ENCODE measurements at regions not wholly inside any gene's neighbourhood (a gene's known extent, or its start where the extent isn't known, plus 50 kb on each side); places are given as distances from the start of the nearest gene placed in this dataset.
A peak's percentile ranks its signal among the peaks of the same experiment; 100 is the strongest.
"Not testable (repeated sequence)": the region's sequence is repeated elsewhere in the genome, so short reads cannot be mapped to it uniquely, and the experiment has no call there.

GRCh38 chr4:159736411-159736810, 633.5 kb downstream of the RAPGEF2 start:
- no peak for DNase-seq (ENCODE audit: low read depth)

DNA sequence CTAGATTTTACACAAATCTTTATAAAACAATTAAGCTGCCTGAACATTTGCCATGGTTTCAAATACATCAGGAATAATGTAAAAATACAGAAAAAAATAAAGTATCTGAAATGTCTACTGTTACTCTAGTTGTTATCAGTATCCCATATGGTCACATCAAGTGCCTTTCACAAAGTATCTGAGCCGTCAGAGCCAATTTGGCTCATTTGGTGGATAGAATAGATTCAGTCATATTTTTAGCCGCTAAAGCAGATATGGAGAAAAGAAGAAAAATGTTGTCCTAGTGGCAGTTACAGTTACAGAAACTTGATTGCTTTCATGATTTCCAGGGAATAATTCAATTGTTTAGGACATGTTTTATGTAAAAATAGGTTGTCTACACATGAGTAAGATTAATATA, 641.1 kb downstream of the RAPGEF2 start:
- DNase-seq (ENCODE audit: low read depth), result no peak

DNA sequence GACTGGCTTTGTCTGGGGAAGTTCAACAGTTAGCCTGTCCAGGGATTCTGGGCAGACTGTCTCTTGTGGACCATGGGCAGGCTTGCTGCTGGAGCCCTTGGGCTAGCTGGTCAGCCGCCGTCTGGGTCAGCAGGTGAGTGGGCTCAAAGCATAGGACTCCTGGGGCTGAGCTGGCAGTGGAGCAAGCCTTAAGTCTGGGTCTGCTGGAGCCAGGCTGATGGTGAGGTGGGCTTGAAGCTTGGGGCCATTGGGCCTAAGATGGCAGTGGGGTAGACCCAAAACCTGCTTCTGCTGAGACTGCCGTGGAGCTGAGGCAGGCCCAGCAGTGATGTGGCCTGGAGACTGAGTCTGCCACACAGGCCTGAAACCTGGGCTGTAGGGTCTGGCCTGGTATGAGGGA, 645.1 kb downstream of the RAPGEF2 start:
- no peak for DNase-seq (ENCODE audit: low read depth)

- no peak for DNase-seq (ENCODE audit: low read depth)
Measured at GRCh38 chr4:159748834-159749444, 646.1 kb downstream of the RAPGEF2 start.

- DNase-seq (ENCODE audit: low read depth), result no peak
Measured at GRCh38 chr4:159757499-159757898, 654.6 kb downstream of the RAPGEF2 start.

- no peak for DNase-seq (ENCODE audit: low read depth)
Measured at GRCh38 chr4:159758061-159758460, 655.2 kb downstream of the RAPGEF2 start.

GRCh38 chr4:159762672-159763071, 659.8 kb downstream of the RAPGEF2 start:
- no peak for DNase-seq (ENCODE audit: low read depth)

DNA sequence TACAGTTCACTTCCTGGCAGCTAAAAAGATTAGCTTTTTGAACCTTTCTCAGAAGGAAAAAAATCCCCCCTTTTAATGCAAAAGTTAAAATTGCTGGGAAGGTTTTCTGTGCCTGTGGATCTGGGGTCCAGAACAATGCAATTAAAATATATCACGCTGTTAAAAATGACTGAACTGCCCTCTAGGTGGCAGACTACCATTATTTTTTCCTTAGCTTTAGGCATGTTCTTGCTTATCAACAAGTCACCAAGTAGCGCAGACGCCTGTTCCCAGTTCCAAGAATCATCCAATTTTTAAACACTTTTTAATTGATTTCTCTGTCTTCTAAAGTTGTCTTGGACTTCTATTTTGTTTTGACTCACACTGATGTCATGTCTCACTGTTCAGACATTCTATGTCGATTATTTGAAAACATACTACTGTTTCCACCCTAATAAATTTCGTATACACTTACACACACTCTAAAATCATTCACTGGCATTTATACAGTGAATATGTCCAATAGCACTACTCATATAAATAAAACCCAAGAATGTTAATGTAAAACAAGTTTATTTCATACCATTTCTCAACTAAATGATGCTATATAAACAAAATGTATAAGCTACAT, 661.6 kb downstream of the RAPGEF2 start:
- peak; percentile 58 for DNase-seq (ENCODE audit: low read depth)

DNA sequence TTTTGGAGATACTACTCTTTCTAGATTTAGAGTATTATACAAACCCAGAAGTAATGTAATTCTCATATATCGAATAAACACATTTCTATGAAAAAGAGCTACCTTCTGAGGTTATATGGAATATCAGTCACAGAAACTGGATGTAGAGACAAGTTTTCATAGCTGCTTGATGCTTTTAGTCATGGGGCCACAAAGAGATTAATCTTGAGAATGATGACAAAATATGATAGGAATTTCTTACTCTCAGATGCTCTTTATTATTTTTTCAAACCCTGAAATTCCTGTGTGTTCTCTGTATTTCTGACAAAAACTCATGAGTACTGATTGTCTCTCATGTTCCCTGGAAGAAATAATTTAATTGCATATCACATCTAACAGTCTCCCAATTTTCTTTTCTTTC, 662.5 kb downstream of the RAPGEF2 start:
- peak; percentile 20 for DNase-seq (ENCODE audit: low read depth)

GRCh38 chr4:159766241-159766640, 663.4 kb downstream of the RAPGEF2 start:
- DNase-seq (ENCODE audit: low read depth), result no peak

DNA sequence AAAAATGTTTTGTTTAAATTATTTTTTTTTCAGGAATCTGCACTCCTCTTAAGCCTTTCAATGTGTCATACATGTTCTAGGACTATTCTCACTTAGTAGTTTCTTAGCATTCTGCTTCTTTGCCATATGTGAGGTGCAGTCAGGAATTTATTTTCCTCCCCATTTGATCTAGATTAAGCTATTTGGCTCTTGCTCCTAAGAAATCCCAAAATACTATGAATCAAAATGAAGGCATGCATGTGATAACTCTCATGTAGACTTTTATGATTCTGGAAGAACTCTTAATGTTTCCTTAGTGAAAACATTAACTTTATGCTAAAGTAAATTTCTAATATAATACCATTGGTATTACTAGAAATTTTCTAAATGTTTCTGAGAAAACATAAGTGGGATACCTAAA, 664.5 kb downstream of the RAPGEF2 start:
- no peak for DNase-seq (ENCODE audit: low read depth)

GRCh38 chr4:159768016-159768415, 665.1 kb downstream of the RAPGEF2 start:
- DNase-seq (ENCODE audit: low read depth), result peak; percentile 53

DNA sequence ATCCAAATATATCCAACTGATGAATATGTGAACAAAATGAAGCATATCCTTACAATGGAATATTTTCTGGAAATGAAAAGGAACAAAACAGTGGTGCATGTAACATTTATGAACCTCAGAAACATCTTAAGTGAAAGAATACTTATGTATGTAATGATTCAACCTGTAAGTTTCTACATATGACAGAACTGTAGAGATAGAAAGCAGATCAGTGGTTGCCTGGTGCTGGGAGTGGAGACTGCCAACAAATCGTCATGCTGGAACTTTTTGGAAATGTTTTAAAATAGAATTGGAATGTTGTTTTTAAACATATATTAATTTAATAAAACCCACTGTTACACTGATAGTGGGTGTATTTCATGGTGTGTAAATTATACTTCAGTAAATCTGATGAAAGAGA, 667.5 kb downstream of the RAPGEF2 start:
- no peak for DNase-seq (ENCODE audit: low read depth)

GRCh38 chr4:159770969-159771368, 668.1 kb downstream of the RAPGEF2 start:
- no peak for DNase-seq (ENCODE audit: low read depth)

DNA sequence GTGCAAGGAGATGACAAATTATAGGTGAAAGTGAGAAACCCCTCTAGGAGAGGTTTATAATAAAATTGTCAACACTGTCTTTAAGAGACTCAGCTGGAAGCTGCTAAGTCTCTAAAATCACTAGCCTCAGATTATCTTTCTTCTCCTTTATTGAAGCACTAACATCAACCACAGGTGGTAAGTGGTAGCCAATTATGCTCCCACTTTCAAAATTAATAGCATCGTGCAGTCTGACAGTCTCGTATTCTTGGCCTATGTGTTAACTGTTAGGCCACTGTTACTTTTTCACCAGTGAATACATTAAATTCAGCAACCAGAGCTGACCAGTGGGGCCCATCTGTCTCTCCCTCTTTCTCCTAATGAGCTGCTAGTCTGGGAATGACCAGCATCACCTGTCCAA, 674.1 kb downstream of the RAPGEF2 start:
- no peak for DNase-seq (ENCODE audit: low read depth)

DNA sequence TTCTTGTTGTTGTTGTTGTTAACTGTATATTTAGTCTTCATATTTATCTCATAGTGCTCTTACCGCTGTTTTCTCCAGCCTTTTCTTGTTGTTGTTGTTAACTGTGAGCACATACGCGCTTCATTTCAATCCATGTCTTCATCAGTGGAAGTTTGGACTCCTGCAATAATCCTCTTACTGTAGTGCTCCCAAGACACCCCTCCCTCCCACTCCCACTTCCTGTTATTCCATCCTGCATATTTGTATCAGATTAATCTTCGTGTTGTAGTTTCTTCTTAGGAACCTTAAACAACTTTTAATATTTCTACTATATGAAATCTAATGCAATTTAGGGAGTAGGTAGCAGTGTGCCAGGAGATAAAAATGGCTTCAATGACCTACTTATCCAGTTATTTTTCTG, 674.8 kb downstream of the RAPGEF2 start:
- DNase-seq (ENCODE audit: low read depth), result no peak

- DNase-seq (ENCODE audit: low read depth), result no peak
Measured at GRCh38 chr4:159778298-159778697, 675.4 kb downstream of the RAPGEF2 start.

DNA sequence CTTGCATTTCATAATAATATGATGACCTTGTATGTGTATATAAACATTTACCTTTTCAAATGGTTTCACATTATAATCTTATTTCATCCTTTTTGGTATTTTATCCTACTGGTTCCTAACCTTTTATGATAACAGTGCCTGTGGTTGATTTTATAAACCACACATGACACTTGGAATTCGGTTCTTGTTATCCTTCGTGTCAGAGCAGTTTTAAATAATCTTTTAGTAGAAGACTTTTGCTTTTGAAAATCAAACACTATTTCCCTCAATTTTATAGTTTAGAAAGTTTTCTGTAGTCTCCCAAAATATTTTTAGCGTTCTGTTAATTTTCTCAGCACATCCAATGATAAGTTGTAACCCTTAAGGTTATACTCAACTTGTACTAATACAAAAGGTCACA, 676.8 kb downstream of the RAPGEF2 start:
- peak; percentile 9 for DNase-seq (ENCODE audit: low read depth)

- DNase-seq (ENCODE audit: low read depth), result no peak
Measured at GRCh38 chr4:159780196-159780922, 677.5 kb downstream of the RAPGEF2 start.

DNA sequence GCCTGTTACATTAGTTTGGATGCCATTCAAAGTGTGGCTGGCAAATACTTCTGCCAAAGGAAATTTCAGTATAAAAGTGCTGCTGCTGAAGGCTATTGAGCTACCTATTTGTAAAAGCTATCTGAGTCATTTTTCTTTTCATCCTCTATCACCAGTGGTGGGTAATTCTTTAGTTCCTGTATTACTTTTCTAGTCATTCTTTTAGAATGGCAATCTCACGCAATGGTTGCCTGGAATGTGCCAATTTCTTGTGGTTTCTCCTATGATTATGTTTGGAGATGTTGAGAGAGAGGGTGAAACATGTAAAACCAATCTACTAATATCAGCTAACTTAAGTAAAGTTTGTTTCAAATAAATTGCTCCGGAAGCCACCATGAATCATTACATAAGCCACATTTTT, 685.0 kb downstream of the RAPGEF2 start:
- peak; percentile 83 for DNase-seq (ENCODE audit: low read depth)

DNA sequence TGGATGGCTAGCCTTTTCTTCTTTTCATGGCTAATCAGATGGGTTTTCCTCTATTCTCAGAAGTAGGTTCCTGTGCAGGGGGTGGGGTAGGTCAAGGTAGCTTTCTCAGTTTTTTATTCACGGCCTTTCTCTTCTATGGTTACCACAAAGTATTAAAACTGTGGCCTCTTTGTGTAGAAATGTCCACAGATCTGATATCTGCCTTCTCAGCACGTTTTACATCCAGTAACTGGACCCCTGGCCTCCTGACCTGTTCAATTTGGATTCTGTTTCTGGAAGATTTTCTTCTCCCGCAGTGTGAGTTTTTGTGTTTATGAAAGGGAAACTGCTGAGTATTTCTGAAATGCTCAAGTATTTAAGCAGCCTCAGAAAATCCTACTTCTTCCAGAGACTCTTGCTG, 688.5 kb downstream of the RAPGEF2 start:
- no peak for DNase-seq (ENCODE audit: low read depth)

DNA sequence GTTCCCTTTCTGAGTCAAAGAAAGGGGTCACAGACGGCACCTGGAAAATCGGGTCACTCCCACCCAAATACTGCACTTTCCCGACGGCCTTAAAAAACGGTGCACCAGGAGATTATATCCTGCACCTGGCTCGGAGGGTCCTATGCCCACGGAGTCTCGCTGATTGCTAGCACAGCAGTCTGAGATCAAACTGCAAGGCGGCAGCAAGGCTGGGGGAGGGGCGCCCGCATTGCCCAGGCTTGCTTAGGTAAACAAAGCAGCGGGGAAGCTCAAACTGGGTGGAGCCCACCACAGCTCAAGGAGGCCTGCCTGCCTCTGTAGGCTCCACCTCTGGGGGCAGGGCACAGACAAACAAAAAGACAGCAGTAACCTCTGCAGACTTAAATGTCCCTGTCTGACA, 701.7 kb downstream of the RAPGEF2 start:
- DNase-seq (ENCODE audit: low read depth), result not testable (repeated sequence)

DNA sequence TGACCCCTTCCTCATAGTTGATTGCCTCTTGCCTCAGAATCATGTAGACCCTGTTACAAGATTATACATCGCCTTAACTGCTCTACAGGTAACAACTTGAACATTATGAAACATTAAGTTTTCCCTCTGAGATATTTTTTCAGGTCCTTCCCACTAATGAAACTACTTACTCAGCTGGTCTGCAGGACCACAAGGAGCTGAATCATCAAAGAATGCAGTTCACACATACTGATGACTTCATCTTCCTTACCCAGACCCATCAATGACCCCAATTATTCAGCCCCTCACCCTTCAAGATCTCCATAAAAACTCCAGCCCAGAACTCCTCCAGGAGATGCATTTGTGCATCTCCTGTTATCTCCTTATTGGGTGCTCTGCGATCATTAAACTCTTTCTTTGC, 720.9 kb downstream of the RAPGEF2 start:
- DNase-seq (ENCODE audit: low read depth), result peak; percentile 62
